ENCODE measurements at regions not wholly inside any gene's neighbourhood (a gene's known extent, or its start where the extent isn't known, plus 50 kb on each side); places are given as distances from the start of the nearest gene placed in this dataset.

GRCh38 chr6:85193339-85193738 is 256.5 kb upstream of the NT5E start:
- no peak for DNase-seq (ENCODE audit: low spot score)

DNA sequence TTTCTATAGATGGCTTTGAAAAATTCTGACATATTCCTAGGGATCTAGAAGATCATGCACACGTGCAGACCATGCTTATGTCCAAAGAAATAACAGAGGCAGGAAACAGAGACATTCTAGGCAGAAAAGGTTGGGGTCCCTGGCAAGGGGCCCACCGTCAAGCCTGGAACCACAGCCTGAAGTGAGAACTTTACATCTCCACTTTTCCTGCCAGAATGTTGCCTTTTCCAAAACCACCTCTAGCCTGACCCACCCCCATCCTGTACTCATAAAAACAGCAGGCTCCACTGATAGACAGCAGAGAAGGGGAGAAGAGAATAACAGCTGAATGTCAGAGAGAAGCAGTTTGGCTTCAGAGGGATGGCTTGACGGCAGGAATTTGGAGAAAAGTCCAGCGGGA is 257.3 kb upstream of the NT5E start:
- no peak for DNase-seq (ENCODE audit: low spot score)

GRCh38 chr6:85192186-85192585 is 257.7 kb upstream of the NT5E start:
- DNase-seq (ENCODE audit: low spot score) = no peak

GRCh38 chr6:85191656-85192055 is 258.2 kb upstream of the NT5E start:
- no peak for DNase-seq (ENCODE audit: low spot score)

GRCh38 chr6:85186546-85187175 is 263.2 kb upstream of the NT5E start:
- no peak for DNase-seq (ENCODE audit: low spot score)

GRCh38 chr6:85185977-85186376 is 263.9 kb upstream of the NT5E start:
- no peak for DNase-seq (ENCODE audit: low spot score)

DNA sequence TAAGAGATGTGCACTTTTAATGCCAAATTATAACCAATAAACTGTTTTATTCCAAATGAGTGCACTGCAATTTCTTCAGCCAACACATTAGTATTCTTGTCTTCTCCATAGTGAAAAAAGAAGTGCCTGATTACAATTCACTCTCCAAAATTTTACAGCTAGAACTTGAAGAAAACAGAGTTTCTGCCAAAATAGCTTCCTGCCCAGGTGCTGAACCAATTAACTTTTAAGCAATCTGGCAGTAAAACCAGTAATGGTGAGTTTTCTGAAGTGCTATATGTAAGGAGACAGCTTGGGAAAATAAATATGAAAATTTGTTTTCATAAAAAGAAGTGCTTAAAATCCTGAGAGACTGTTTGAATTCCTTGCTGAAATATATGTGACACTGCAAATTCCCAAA is 266.0 kb upstream of the NT5E start:
- DNase-seq (ENCODE audit: low spot score) = no peak

DNA sequence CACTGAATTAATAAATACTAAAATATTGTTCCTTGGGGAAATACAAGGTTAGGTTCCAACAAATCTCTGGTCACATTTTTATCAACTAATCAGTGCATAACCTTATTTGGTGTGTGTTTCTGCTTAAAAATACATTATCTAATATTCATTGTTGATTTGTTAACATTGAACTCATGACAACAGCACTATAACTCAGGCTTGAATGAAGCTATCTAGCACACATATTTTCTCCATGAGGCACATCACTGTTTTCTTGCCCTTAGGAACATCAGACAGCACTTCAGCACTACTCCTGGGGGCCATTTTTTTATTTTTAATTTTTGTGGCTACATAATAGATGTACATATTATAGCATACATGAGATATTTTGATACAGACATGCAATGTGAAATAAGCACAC is 277.2 kb upstream of the NT5E start:
- no peak for DNase-seq (ENCODE audit: low spot score)

DNA sequence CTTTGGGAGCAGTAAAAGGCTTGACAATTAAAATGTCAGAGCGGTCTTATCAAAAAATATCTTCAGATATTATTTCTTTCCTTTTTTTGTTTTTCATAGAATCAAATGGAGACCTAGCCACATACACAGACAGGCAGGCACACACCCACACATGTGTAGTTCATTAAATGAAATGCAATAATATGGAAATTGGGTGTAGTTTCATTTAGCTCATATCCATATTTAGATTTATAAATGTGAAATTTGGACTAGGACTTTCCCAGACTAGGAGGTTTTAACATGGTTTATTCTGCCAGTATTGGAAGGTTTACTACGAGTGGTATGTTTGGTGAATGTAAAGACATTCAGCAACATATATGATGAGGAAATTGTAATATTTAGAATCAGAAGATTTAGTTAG is 277.7 kb upstream of the NT5E start:
- DNase-seq (ENCODE audit: low spot score) = no peak

GRCh38 chr6:85169189-85169588 is 280.7 kb upstream of the NT5E start:
- no peak for DNase-seq (ENCODE audit: low spot score)

- DNase-seq (ENCODE audit: low spot score) = no peak
These were observed 281.7 kb upstream of the NT5E start for GRCh38 chr6:85168146-85168545.

DNA sequence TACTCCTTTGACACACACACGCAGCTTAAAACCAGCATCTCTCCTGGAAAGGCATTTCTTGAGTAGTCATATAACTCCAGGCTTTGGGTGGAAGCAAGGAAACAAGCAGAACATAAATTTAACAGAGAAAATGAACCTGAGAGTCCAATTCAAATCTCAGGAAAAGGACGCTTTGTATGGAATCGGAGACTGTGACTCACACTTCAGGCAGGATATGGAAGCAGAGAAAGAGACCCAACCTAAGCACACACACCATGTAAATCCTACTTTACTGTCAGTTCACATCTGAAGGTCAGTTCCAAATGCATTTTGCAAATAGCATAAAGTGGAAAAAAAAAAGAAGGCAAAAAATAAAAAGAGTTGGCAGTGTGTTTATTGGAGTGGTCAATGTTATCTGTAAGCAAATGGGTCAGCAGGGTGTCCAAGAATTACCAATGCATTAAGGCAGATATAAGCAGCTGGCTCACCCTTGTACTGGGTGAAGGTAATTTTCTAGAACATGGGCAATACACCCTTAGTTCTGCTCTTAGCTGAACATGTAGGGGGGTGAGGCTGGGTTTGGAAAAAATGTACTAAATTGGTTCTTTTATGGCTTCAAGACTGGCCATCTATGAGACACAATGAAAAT is 283.7 kb upstream of the NT5E start:
- no peak for DNase-seq (ENCODE audit: low spot score)

- DNase-seq (ENCODE audit: low spot score) = no peak
These were observed 286.5 kb upstream of the NT5E start for GRCh38 chr6:85163156-85164080.

GRCh38 chr6:85157311-85157710 is 292.6 kb upstream of the NT5E start:
- no peak for DNase-seq (ENCODE audit: low spot score)

GRCh38 chr6:85143676-85144075 is 306.2 kb upstream of the NT5E start:
- no peak for DNase-seq (ENCODE audit: low spot score)

GRCh38 chr6:85137865-85138264 is 312.0 kb upstream of the NT5E start:
- DNase-seq (ENCODE audit: low spot score) = no peak

DNA sequence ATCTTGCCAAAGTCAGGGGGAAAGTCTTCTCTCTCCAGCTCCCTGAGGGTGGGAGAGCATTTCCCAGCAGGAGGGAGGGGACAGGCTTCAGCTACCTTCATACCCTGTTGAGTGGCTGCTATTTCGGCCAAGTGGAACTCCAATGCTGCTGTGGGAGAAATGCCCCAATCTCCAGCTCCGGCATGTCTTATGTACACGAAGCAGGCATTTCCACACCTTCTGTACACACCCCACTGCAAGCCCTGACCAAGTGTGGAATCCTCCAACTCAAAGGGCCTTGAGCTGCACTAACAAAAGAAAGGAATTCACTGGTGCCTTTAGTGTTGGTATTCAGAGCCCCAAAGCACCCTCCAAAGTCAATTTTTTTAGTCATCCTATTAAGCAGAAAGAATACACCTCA is 313.6 kb upstream of the NT5E start:
- DNase-seq (ENCODE audit: low spot score) = no peak

GRCh38 chr6:85135376-85136094 is 314.3 kb upstream of the NT5E start:
- DNase-seq (ENCODE audit: low spot score) = no peak

GRCh38 chr6:85134172-85134571 is 315.7 kb upstream of the NT5E start:
- no peak for DNase-seq (ENCODE audit: low spot score)

DNA sequence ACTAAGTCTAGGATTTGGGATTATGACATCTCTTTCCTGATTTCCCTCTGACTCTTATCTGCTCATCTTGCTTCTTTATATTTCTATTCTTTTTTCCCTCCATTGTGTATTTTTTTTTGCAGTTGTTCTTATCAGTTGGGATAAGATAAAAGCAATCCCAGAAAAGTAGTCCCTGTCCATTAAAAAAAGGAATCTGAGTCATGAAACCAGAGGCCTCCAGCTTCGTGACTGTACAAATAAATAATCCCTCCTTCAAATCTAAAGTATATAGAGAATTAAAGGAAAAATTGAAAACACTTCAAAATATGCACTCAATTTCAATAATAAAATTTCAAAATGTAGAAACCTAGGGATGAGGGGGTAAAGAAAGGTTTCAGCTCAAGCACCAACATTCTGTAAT is 317.8 kb upstream of the NT5E start:
- DNase-seq (ENCODE audit: low spot score) = no peak

DNA sequence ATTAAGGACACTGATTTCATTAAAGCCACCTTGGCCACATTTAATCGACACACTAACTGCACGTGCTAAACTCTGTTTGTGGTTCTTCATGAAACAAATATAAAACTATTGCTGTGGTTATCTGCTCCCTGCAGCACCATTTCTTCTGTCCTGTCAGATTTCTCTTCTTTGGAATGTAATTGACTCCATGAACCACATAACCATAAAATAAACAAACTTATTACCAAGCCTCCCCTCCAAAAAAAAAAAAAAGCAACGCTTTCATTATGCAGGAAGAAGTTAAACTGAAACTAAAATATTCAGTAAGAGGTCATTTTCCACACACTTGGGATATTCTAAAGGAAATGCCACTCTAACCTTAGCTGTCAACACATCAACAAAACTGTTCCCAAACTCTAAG is 319.1 kb upstream of the NT5E start:
- no peak for DNase-seq (ENCODE audit: low spot score)

DNA sequence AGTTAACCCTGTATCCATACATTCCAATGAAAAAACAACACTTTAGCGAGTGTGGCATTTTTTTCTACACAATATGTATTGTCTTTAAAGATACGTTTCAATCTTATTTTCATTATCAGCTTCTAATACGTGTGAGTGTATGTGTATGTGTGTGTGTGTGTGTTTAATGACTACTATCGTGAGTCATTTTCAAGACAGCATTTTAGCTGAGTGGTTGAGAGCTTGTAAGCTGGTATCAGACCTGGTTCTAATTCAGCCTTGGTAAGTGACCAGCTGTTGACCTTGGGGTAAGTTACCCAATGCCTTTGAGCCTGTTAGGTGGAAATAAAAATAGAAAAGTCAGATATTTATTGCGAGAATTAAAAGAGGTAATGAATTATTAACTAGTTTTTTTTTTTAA is 320.0 kb upstream of the NT5E start:
- DNase-seq (ENCODE audit: low spot score) = no peak

DNA sequence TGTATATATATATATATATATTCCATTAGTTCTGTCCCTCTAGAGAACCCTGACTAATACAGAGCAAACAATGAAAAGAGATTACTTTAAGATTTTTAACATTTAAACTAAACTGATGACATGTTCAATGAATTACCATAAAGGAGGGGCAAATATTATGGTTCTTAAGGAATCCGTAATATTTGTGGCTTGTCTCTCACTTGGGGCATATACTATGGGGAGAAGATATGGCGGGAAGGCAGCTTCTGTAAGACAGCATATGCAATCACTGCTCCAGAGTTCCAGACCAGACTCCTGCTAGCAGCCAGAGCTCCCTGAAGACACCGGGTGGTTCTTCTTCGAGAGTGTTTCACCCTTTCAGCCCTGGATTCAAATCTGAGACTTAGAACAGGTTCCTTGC is 321.1 kb upstream of the NT5E start:
- DNase-seq (ENCODE audit: low spot score) = no peak
